Activated CD8-positive, alpha-beta memory T cell treated with anti-CD3 and anti-CD28 coated beads for 1 hour (primary cell): ENCODE measurements at regions not wholly inside any gene's neighbourhood (a gene's known extent, or its start where the extent isn't known, plus 50 kb on each side); places are given as distances from the start of the nearest gene placed in this dataset.
"Not testable (repeated sequence)": the region's sequence is repeated elsewhere in the genome, so short reads cannot be mapped to it uniquely, and the experiment has no call there.

ENCODE experiments used
- DNase-seq, 2 donors: peaks; one replicate each; pipeline ENCODE4 v3.0.0-alpha.2; 2020; ENCODE audit warnings: low read depth in 1 of 2; ENCODE audit errors: extremely low read depth in 1 of 2

DNA sequence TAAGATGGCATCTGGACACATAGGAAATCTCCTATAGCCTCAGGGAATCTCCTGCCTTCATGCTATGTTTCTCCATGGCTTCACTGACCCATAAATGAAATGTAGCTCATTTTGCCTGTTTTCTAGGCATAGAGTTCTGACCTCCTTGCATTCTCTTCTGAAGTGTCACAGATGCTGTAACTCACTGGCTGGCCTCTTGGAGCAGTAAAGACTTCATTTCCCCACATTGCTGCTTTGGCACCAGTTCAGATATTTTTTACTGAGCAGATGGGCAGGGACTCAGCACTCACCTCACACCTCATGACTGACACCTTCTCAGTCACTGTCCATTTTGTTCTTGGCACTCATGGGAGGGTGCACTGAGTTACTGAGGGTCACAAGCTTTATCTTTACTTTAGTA, 286.7 kb upstream of the TGFBR2 start:
- DNase-seq, result peak in 1 of 2 donors; percentile 9

DNA sequence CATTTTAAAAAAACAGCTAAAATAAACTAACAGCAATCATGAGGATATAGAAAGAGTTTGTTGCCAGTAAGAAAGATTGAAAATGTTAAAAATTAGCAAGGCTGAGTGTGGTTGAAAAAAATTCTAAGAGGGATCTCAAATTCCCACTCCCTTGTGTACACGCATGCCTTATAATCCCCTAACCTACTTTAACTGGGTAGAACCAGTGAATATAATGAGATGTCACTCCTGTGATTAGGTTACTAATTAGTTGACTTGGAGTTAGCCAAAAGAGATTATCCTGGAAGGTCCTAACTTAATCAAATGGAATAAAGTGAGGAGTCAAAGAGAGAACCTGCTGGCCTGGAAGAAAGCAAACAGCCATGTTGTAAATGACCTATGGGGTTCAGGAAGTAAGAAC, 286.0 kb upstream of the TGFBR2 start:
- no peak for DNase-seq

GRCh38 chr3:30321065-30321464, 285.3 kb upstream of the TGFBR2 start:
- no peak for DNase-seq

GRCh38 chr3:30323649-30324048, 282.8 kb upstream of the TGFBR2 start:
- not testable (repeated sequence) for DNase-seq

- no peak for DNase-seq
These were observed 281.8 kb upstream of the TGFBR2 start for GRCh38 chr3:30324587-30324986.

DNA sequence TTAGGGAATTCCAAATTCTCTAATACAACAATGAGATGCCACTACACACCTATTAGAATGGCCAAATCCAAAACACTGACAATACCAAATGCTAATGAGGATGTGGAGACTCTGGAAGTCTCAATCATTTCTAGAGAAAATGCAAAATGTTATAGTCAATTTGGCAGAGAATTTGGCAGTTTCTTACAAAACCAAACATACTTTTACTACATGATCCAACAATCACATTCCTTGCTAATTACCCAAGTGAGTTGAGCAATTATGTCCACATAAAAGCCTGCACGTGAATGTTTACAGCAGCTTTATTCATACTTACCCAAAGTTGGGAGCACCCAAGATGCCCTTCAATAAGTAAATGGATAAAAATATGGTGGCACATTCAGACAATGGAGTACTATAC, 278.4 kb upstream of the TGFBR2 start:
- DNase-seq, result not testable (repeated sequence)

DNA sequence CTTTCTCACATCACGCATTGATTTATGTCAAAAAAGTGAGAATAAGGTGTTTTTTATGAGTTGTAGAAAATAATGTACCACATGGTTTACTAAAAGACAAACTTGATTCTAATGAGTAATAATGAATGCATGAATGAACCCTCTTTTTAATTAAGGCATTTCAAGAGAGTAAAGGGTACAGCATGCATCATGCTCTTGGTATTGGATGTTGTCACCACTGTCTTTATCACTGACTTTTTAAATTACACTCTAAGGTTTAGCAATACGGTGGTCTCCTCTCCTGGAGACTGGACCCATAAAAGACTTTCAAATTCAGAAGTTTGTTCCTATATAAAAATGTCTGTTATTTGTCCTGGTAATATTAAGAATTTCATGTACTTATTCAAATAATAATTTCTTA, 277.5 kb upstream of the TGFBR2 start:
- DNase-seq, result not testable (repeated sequence)

- no peak for DNase-seq
These were observed 274.9 kb upstream of the TGFBR2 start for GRCh38 chr3:30331519-30331918.

DNA sequence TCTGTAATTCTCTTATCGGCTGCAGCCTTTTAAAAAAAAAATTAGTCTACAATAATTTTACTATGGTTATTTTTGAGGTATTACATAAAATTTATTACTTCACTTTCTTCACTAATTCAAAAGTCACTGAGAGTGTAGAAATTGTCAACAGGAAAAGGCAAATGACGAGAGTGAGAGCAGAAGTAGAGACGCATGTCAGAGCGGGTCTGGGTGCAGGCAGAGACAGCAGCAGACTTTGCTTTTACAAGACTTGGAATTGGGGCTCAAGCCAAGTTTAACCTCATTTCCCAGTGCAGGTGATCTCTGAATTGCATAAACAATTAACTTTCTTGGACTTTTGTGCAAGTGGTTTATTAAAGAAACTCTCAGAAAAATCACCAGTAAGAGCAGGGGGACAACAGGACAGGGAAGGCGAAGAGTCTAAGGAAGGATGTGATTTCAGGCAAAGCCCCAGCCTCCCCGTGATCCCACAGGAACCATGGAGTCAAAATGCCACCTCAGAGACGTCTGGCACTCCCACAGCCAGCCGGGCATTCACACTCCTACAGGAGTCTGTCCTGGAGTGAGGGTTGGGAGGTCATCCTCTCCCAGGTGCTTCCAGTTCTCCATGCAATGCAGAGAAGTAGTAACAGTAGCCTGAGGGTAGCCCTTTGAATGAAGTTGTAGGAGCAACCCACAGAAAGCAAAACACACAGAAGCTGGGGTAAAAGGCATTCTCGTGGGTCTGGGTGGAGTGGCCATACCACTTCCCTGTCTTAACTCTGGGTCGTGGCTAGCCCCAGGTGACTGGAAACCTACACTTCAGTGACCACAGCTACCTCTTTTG, 274.0 kb upstream of the TGFBR2 start:
- DNase-seq, result no peak

DNA sequence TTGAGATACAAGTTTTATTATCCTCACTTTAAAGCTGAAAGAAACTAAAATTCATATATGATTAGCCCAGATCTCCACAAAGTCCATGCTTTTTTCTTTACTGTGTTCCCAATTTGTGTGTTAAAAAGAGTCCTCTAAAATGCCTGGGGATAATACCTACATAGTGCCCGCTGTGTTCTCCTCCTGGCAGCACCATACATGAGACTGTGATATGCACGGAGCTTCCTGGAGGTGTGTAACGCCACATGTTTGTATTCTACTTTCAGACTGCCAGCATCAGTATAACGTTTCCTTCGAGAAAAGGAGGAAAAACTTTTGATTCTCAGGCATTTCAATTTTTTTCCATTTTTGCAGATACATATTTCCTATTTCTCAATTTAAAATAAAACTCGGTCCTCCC, 273.3 kb upstream of the TGFBR2 start:
- DNase-seq, result no peak

DNA sequence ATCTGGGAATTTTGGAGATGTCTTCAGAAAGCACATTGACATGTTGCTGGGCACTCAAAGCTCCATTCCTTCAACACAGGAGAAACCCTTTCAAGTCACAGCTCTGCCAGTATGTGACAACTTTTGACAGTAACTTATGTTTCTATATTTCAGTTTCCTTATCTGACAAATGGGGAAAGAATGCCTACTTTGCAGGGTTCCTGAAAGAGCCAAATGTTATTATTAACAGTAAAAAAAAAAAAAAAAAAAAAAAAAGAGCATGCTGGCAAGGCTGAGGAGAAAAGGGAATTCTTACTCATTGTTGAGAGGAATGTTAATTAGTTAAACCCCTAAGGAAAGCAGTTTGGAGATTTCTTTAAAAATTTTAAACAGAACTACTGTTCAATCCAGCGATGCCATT, 272.5 kb upstream of the TGFBR2 start:
- DNase-seq, result no peak

- DNase-seq, result no peak
These were observed 265.9 kb upstream of the TGFBR2 start for GRCh38 chr3:30340500-30340899.

GRCh38 chr3:30341079-30341478, 265.3 kb upstream of the TGFBR2 start:
- no peak for DNase-seq

- no peak for DNase-seq
These were observed 264.6 kb upstream of the TGFBR2 start for GRCh38 chr3:30341851-30342250.

DNA sequence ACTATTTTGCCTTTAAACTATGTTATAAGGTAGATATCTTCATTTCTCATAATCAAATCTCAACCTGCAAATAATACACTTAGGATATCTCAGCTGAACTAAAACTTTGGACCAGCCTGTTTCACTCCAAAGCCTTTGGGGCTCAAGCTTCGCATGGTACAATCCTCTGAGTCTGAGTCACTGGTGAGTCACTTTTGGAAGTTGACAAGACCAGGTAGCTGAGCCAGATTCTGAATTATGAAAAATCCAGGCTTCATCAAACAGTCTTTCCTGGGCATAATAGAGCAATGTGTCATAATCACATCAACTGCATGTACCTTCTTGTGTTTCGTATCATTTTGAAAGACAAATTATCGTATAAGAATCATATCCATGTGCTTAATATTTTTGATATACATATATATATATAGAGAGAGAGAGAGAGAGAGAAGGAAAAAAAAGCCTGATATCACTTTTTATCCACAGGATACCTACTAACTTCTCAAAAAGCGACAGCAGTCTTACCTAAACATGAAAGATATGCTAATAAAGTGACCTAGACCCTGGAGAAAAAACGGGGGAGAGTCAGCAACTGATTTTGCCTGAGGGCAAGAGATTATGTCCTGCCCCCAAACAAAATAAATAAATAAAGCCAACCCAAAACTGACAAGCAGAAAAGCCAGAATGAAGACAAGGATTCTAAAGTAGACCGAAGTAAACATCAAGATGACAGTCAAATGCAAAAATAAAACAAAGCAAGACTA, 263.9 kb upstream of the TGFBR2 start:
- DNase-seq, result no peak

GRCh38 chr3:30343067-30343831, 263.2 kb upstream of the TGFBR2 start:
- DNase-seq, result no peak

DNA sequence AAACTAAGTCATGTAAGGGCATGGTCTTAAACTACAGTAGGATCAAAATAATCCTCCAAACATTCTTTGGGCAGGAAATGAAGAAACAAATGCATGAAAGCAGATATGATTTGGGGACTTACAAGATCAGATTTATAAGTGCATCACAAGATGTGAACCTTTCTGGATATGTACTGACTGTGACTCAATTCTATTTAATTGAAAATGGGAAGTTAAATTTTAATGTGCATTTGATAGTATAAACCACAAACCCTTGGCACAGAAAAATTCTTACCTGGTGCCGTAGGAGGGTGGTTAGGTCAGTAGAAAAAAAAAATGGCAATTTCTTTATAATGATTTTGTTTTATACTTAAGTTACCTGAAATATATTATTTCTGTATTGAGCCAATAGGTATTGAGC, 262.5 kb upstream of the TGFBR2 start:
- DNase-seq, result no peak

DNA sequence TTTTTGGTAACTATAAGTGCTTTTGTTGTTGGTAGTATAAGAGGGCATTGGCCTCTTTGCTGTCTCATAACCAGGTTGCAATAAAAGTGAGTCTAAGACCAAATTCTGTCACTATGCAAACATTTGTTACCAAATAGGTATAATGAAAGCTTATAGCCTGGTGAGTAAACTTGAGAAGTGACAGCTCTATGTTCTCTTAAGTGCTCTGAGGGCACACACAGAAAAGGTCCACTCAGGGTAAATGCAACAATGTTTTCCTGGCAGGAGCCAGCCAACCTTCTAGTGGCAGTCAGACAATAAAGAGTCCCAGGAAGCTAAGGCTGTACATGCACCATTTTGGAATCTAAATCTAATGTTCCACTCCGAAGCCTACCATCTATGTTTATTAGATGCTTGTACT, 262.1 kb upstream of the TGFBR2 start:
- DNase-seq, result no peak

DNA sequence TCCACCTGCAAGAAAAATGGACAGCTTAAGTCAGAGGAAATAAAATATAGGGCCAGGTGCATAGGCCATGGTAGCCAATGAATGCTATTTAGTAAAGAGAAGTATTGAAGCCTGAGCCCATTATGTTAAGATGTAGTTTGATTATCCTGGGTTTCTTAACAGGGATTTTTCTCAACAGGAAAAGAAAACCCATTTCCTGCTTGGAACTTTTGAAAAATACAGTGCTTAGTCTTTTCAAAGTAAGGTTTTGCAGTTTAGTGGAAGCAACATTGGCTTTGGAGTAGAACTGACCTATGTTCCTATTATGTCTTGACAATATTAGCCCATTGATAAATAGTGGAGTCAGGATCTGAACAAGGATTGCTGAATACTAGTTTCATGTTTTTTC, 259.5 kb upstream of the TGFBR2 start:
- no peak for DNase-seq

DNA sequence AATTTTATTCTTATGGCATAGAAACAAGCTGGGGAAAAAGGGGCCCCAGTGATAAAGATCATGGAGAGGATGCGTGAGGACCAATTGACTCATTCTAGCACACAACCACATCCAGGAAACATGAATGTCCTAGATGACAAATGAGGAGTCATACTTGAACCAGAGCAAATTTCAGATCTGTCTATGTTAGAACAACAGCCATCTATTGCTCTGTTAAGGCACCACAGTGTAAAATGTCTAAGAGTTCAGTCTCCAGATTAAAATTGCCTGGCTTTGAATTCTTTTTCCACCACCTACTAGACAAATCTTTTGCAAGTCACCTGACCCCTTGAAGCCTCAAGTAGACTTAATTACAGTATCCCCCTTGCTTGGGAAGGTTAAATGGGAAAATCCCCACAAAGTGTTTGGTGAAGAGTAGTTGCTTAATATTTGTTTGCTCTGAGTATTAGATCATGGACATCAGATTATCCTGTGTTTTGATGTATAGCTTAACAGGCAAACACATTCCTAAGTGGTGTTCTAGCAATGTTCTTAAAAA, 258.7 kb upstream of the TGFBR2 start:
- DNase-seq, result no peak

DNA sequence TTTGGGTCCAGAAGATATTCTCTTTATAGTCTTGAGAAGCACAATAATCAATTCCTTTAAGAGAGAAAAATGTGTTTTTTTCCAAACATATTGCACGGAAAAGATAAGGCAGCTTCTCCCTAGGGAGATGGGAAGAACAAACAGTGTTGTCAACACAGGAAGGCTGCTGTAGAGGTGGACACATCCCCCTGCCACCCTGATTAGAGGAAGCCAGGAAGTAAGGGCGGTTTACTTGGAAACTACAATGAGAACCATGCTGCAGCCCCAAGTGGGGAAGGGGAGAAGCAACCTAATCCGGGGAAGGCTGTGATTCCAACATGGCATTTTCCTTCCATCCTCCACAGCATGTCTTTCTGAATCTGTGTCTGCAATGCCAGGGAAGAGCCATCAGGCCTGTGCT, 256.9 kb upstream of the TGFBR2 start:
- no peak for DNase-seq
